Spleen (tissue), 7 donors: ENCODE measurements at regions not wholly inside any gene's neighbourhood (a gene's known extent, or its start where the extent isn't known, plus 50 kb on each side); places are given as distances from the start of the nearest gene placed in this dataset.

Experiments used
- POLR2AphosphoS5 ChIP-seq, 3 donors: sonication (generic); formaldehyde crosslinking; IDR thresholded peaks; one replicate each; pipeline ENCODE4 v1.5.1; 2017; ENCODE audit warnings: antibody characterized with exemption in 3 of 3
- TF ChIP-seq, protein P1 (sequence below), 11 experiments: fragments of 200-600 bp in 7 of 11; fragments of 450-650 bp in 4 of 11; sonication (generic) in 4 of 11; IDR thresholded peaks in 8 of 11; conservative IDR thresholded peaks in 3 of 11; 1 replicate in 7 of 11; 2 replicates in 4 of 11; pipeline versions ENCODE4 v1.4.0 to v1.8.0; 2016 to 2021; ENCODE audit warnings: antibody characterized with exemption in 11 of 11, inconsistent platforms in 4 of 11, mild to moderate bottlenecking in 1 of 11
- donor health status: DM: no; HTN: no; CAD: no; lungs with moderate emphysema.
- donor health status: DM: no; HTN: no; CAD: no.
- donor health status: DM: no; HTN: no; CAD: no.

- TF ChIP-seq, protein P1, sequence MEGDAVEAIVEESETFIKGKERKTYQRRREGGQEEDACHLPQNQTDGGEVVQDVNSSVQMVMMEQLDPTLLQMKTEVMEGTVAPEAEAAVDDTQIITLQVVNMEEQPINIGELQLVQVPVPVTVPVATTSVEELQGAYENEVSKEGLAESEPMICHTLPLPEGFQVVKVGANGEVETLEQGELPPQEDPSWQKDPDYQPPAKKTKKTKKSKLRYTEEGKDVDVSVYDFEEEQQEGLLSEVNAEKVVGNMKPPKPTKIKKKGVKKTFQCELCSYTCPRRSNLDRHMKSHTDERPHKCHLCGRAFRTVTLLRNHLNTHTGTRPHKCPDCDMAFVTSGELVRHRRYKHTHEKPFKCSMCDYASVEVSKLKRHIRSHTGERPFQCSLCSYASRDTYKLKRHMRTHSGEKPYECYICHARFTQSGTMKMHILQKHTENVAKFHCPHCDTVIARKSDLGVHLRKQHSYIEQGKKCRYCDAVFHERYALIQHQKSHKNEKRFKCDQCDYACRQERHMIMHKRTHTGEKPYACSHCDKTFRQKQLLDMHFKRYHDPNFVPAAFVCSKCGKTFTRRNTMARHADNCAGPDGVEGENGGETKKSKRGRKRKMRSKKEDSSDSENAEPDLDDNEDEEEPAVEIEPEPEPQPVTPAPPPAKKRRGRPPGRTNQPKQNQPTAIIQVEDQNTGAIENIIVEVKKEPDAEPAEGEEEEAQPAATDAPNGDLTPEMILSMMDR (IDR thresholded peaks at IDR 0.05 in 8 of 11, conservative IDR thresholded peaks at IDR 0.05 in 3 of 11): no peak
- peak in 2 of 3 donors; percentile 32 to 48 for TF ChIP-seq POLR2AphosphoS5 (IDR thresholded peaks at IDR 0.05)
Observed at GRCh38 chr7:47045207-47046051, 536.5 kb downstream of the TNS3 start.
